ENCODE measurements at regions not wholly inside any gene's neighbourhood (a gene's known extent, or its start where the extent isn't known, plus 50 kb on each side); places are given as distances from the start of the nearest gene placed in this dataset.
"Not testable (repeated sequence)": the region's sequence is repeated elsewhere in the genome, so short reads cannot be mapped to it uniquely, and the experiment has no call there.

DNA sequence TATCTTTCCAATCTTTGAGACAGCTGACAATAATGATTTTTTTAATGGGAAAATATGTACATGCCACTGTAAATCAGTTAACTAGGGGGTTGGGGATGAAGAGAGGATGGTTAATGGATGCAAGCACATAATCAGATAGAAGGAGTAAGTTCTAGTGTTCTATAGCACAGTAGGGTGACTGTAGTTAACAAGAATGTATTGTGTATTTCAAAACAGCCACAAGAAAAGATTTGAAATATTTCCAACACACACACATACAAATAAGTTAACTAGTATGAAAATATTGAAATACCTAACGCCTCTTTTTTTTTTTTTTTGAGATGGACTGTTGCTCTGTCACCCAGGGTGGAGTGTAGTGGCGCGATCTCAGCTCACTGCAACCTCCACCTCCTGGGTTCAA lies 153.4 kb upstream of the SALL4 start:
- DNase-seq = no peak

DNA sequence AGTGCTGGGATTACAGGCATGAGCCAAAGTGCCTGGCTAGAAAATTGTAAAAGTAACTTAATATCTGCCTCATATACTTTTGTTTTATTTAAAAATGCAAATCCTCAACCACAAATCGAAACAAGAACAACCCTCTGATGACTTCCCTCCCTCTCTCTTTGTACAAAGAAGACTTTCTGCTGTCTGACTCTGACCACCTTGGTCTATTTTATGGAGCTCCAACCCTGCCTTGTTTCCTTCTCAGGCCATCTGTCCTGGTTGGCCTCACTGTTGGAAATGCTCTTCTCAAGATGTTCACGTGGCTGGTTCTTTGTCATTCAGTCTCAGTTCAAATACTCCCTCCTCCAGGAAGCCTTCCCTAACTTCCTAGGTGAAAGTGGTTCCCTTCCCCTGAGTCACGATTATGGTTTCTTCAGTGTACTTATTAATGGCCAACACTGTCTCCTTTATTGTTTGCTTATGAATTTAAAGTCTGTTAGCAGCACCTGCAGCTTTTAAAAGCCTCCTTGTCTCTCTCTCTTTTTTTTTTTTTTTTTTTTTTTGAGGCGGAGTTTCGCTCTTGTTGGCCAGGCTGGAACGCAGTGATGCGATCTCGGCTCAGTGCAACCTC lies 151.5 kb upstream of the SALL4 start:
- DNase-seq = no peak

DNA sequence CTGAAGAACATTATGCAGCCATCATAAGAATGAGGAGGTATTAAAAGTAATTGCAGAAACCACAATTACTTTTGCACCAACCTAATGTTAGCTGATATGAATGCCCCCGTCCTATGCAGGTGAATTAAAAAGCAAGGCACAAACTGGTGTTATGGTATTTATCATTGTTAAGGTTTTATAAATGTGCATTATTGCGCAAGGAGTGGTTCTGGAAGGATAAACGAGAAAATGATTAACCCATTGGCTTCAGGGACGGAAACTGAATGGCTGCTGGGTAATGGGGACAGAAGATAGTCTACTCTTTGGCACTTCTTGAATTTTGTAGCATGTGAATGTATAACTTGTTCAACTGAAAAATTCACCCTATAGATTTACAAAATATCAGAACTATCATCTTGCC lies 148.6 kb upstream of the SALL4 start:
- DNase-seq = no peak

DNA sequence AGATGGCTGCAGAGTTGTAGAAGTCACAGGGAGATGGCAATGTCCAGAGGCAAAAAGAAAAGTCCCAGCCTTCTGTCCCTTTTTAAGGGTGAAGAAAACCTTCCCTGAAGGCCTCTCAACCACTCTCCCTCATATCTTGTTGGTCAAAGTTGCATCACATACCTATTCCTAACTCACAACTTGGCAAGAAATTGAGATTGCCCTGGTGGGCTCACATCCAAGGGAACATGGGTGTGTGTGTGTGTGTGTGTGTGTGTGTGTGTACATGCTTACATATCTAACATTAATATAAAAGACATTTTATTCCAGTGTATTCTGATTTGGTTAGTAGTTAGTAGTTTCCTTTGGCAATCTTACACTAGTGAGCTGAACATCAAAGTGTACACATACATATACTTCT lies 144.3 kb upstream of the SALL4 start:
- DNase-seq = no peak

DNA sequence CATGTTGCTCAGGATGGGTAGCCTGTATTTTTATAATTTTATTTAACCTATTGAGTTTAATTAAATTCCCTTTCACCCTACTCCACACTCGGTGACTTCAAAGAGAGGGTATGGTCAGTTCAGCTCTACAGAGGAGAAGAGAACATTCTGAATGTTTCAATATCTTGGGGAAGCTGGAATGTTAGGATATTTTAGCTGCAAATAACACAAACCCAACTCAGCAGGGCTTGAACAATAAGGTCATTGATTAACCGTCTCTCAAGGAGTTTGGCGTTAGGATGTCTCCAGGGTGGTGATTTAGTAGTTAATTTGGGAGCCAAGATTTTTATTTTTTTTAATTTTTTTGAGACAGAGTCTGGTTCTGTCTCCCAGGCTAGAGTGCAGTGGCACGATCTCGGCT lies 143.6 kb upstream of the SALL4 start:
- DNase-seq = no peak

DNA sequence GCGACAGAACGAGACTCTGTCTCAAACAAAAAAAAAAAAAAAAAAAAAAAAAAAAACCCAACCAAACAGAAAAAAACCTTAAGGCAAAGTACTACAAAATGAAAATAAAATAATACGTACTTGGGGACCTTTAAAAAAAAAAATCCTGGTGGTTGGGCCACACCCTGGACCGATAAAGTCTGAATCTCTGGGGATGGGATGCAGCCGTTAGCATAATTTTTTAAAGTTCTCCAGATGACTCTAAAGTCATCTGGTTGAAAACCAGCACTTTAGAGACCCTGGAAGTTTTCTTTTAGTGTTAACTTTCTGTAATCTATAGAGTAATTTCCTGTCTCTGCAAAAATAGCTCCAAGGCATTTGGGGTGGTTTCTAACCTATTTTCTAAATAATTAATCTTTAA lies 142.9 kb upstream of the SALL4 start:
- no peak for DNase-seq

DNA sequence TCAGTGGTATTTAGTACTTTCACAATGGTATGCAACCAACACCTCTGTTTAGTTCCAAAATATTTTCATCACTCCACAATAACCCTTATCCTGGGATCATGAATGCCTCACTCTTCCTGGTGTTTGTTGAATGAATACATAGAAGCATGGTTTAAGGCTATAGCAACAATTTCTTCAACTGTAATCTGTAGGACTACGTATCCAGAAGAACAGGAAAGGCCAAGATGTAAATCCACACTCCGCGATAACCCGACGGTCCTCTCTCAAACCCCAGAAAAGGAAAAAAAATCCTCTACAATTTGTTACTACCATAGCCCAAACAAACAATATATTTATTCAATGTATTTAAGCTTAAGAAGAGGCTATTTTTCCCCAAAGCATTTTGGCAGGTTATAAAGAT lies 141.4 kb upstream of the SALL4 start:
- no peak for DNase-seq

DNA sequence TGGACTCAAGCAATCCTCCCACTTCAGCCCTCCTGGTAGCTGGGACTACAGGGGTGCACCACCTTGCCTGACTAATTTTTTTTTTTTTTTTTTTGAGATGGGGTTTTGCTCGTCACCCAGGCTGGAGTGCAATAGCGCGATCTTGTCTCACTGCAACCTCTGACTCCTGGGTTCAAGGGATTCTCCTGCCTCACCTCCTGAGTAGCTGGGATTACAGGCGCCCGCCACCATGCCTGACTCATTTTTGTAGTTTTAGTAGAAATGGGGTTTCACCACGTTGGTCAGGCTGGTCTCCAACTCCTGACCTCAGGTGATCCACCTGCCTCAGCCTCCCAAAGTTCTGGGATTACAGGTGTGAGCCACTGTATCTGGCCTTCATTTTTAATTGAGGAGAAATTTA lies 141.0 kb upstream of the SALL4 start:
- not testable (repeated sequence) for DNase-seq

DNA sequence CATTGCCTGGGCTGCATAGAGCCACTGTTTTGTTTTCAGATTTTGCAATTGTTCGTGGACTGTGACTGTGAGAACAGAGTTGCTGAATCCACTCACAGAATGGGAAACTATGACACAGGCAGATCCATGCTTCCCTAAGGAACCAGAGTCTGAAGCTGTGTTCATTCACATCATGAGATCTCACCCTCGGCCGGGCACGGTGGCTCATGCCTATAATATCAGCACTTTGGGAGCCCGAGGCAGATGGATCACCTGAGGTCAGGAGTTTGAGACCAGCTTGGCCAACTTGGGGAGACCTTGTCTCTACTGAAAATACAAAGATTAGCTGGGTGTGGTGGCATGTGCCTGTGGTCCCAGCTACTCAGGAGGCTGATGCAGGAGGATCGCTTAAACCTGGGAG lies 139.2 kb upstream of the SALL4 start:
- DNase-seq = no peak

DNA sequence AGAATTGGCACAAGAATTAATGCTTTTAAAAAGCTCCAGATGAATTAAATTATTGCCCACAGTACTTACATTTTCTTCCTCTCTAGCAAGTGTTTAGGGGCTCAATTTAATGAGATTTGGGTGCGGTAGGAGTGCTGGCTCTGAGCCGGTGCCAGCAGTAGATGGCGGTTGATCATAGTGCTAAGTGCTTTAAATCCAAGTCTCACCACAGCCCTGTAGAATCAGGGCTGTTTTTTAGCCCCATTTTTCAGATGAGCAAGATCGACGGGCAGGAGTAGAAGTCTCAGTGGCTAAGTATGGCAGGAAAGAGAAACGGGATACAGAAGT lies 136.9 kb upstream of the SALL4 start:
- DNase-seq = no peak

DNA sequence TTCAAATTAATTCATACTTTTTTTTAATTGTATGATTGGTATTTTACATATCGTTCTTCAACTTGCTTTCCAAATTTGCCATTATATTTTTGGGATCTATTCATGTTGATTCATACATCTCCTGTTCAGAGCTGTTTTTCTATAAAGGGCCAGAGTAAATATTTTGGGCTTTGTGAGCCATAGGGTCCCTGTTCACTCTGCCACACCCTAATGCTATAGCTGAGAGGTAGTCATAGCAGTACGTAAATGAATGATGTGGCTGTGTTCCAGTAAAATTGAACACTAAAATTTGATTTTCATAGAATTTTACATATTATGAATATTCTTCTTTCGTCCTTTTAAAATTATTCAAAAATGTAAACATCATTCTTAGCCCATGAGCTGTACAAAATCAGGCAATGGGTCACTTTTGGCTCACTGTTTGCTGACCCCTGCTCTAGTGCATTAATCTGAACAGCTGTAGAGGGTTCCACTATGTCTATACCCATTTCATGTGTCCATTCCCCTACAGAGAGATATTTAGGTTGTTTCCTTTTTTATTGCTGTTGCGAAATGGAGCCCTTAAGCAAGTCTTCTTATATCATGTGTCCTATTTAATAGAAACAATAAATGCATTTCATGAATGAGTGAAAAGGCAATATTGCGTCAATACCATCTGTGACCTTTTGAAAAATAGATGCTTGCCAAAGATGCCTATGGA lies 136.4 kb upstream of the SALL4 start:
- DNase-seq = no peak

DNA sequence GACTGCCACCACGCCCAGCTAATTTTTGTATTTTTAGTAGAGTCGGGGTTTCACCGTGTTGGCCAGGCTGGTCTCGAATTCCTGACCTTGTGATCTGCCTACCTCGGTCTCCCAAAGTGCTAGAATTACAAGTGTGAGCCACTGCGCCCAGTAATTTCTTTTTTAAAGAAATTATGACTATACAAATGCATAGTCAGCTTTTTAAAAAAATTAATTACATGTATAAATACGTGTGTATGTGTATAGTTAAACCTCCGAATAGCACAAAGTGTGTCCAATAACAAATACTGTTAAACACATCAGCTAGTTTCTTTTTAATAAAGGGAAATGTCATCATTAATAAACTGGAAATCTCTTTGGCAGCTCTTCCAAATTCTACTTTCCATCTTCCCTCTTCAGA lies 135.5 kb upstream of the SALL4 start:
- no peak for DNase-seq

DNA sequence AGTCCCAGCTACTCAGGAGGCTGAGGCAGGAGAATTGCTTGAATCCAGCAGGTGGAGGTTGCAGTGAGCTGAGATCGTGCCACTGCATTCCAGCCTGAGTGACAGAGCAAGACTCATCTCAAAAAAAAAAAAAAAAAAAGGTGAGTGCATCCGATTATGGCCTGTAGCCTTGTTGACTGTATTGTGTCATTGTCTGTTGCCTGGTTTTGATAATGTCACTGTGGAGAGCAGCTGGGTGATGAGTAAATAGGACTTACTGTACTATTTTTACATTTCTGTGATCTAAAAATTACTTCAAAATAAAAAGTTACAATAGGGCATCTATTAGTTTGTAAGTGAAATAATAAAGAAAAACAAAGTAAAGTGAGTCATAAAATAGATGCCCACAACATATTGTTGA lies 134.1 kb upstream of the SALL4 start:
- no peak for DNase-seq

DNA sequence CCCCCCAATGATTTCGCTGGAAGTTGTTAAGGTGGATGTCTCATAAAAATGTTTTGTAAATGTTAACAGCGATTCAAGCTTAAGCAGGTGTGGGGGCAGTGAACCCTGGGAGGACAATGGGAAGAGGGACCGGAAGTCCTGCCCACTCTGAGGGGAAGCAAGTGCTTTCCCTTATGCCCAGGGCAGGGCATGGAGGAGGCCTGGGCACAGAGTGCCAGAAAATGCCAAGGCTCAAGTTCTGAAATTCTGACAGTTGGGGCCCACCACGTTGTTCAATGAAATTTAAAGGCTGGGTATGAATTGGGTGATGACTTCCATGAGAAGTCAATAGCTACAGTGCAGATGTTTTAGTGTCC lies 132.7 kb upstream of the SALL4 start:
- DNase-seq = no peak

DNA sequence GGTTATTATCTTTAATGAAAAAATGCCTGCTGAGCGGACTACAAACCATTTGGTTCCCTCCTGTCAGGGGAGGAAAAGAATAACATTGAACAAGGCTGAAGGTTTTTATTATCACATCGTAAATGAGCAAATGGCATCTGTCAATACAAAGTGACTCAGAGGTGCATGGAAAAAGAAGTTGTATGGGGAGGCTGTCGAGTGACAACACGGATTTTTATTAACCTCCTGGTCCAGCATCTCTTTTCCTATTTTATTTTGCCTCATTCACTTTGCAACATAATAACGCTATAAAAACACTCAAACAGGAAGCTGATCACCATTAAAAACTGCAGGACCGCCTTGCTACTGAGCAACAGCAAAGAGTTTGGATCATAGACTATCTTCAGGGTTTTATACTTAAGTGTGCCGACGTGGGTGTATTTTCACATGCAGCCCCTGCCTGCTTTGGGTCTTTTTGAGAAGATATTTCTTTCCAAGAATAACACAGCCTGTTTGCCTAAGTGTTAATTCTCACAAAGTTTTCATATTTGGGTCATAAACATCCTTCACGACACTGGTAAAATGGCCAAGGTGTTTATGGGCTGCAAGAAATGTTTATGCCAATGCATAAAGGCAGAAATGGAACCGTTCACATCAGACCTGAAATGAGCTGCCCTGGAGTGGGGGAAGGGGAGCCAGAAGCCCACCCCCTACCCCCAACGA lies 132.1 kb upstream of the SALL4 start:
- no peak for DNase-seq

DNA sequence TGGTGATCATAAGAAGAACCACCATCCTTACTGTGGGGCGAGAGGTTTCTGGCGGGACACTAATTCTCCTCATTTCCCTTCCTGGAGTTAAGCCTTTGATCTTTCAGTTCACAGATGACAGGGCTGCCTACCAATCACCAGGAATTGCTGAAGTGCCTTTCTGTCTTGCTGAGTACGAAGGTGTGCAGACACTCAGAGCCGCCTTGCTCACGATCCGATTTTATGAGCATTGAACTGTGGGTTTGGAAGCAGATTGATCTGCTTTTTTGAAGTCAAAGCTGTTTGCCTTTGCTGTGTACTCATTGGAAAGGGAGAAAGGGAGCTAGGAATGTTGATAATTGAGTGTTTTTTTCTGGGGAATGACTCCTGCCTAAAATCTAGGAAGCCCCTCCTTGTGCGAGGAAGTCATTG lies 129.1 kb upstream of the SALL4 start:
- no peak for DNase-seq

DNA sequence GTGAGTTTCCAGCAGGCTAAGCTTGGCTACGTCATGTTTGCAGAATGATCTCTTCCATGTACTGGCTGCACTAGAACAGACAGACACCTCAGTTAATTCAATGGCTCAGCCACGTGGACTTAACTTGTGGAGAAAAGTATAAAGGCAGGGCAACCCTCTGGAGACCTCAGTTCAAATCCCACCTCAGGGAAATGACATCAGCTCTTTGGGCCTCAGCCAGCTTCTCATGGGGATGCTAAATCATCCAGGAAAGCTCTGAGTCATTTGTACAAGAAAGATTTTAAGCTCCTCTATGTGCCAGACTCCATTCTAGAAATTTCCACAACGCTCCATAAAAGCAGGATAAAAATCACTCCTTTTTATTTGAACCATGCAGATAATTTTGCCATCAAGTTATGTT lies 128.5 kb upstream of the SALL4 start:
- no peak for DNase-seq

DNA sequence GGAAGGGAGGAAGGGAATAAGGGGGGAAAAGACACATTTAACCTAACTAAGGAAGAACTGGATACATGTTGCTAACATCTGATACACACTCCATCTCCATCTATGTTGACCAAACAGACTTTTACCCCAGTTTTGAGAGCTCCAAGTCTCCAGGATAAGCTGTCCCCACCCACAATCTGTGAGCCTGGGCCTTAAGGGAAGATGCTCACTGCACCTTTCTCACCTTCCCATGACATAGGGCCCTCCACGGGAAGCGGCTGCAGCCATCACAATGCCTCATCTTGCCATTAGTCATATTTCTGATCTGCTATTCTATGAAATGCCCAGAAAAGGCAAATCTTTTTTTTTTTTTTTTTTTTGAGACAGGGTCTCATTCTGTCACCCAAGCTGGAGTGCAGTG lies 126.6 kb upstream of the SALL4 start:
- no peak for DNase-seq

DNA sequence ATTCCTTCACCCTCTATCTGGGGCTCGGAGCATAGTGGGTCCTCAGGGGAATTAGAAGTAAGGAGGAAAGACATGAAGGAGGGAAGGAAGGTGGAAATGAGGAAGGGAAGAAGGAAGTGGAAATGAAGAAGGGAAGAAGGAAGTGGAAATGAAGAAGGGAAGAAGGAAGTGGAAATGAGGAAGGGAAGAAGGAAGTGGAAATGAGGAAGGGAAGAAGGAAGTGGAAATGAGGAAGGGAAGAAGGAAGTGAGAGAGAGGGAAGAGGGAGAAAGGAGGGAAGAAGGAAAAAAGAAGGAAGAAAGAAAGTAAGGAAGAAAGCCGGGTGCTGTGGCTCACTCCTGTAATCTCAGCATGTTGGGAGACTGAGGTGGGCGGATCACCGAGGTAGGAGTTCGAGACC lies 125.6 kb upstream of the SALL4 start:
- DNase-seq = not testable (repeated sequence)

DNA sequence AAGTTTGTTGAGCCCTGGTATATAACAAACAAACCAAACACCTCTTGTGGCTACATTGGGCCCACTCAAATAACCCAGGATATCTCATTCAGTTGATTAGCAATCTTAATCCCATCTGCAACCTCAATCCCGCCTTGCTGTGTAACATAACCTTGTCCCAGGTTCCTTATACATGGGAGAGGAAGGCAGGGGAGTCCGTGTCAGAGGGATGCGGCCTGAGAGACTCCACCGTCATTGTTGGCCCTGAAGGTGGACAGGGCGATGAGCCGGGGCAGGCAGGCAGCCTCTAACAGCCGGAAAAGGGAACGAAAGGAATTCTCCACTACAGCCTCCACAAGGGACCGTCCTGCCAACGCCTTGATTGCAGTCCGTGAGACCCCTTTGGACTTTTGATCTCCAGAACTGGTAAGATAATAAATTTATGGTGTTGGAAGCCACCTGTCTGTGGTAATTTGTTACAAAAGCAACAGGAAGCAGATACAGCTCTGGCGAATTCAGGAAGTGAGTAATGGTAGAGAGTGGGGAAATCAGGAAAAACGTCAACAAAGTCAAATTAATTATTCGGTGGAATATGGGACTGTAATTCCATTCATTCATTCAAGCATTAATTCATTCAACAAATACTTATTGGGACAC lies 124.5 kb upstream of the SALL4 start:
- no peak for DNase-seq

DNA sequence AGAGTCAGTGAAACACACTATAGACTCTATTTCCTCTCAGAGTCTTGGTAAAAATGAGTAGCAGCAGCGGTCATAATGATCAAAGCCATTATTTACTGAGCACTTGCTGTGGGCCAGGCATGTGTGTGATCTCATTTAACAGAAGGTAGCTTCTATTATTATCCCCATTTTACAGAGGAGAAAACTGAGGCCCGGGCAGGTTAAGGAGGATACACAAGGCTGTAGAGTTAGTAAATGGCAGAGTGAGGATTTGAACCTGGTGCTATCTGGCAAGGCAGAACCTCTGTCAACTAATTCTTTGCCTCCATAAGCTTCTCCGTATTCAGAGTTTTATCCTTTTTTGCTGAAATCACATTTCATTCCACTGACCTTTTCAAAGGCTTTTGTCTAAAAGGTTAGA lies 122.2 kb upstream of the SALL4 start:
- no peak for DNase-seq

DNA sequence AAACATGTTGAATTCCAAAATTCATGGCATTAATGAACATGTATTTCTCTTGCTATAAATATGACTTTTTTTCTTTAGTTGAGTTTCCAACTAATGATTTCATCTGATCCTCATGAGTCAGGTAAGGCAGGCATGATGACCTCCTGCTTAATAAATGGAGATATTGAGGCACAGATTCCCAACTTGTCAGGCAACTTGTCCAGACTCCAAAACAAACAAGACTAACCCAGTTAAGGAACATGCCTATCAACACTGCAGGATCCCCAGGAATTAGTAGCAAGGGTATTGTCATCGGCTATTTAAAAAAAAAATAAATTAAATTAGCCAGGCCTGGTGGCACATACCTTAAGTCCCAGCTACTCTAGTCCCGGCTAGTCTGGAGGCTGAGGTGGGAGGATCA lies 121.3 kb upstream of the SALL4 start:
- no peak for DNase-seq

DNA sequence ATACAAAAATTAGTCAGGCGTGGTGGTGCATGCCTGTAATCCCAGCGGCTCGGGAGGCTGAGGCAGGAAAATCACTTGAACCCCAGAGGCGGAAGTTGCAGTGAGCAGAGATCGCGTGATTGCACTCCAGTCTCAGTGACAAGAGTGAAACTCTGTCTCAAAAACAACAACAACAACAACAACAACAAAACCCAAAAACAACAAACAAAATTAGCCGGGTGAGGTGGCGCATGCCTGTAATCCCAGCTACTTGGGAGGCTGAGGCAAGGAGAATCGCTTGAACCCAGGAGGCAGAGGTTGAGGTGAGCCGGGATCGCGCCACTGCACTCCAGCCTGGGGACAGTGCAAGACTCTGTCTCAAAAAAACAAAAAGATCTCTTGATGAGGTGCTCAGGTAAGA lies 120.5 kb upstream of the SALL4 start:
- DNase-seq = not testable (repeated sequence)

DNA sequence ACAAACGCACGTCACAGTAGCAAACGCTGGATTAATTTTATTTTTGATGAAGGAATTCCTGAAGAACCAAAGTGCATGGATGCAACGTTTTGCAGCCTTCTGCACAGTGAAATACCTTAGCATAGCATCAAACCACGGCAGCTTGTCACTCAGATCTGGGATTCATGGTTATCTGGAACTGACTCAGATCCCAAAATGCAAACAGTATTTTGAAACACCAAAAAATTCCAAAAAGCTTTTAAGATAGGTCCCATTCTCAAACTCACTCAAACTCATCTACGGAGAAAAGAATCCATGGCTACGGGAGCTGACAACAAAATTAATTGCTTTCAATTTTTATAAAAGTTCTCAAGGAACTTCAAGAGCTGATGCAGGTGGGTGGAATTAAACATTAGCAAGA lies 116.2 kb upstream of the SALL4 start:
- no peak for DNase-seq

Measured in stimulated activated CD4-positive, alpha-beta T cell treated with anti-CD3 and anti-CD28 coated beads, Interleukin-4, amount 100 ng/mL, for 4 hours (primary cell).